GM12878 (cell line): ENCODE measurements at regions not wholly inside any gene's neighbourhood (a gene's known extent, or its start where the extent isn't known, plus 50 kb on each side); places are given as distances from the start of the nearest gene placed in this dataset.

Experiments
- ATAC-seq: fragments of 200-7000 bp; cut with Tn5 transposase; 3 replicates; pipeline ENCODE4 v1.9.1; 2020; ENCODE audit warnings: mild to moderate bottlenecking, moderate library complexity
- BruUV-seq: library from RNA; stranded (reverse); fragments of 400-500 nt; replicated peaks from 2 replicates; lab custom pipeline; 2021; lab: Mats Ljungman, UMichigan
- CTCF ChIA-PET: fragments of 300-600 bp; sonication (Branson Sonifier 250); formaldehyde crosslinking; extraction: SDS; loops from one replicate; lab custom pipeline; 2021; ENCODE audit warnings: inconsistent platforms; lab: Yijun Ruan, JAX
- POLR2A ChIA-PET: fragments of 350-600 bp; formaldehyde crosslinking; extraction: SDS; loops from one replicate; lab custom pipeline; 2021; ENCODE audit warnings: inconsistent platforms; lab: Charles Lee
- RAD21 ChIA-PET: fragments of 300-600 bp; sonication (Branson Sonifier 250); formaldehyde crosslinking; loops from one replicate; lab custom pipeline; 2023; ENCODE audit warnings: antibody characterized with exemption; ENCODE audit not compliant: unreplicated experiment; lab: Charles Lee
- SMC1A ChIA-PET: fragments of 300-600 bp; sonication (Branson Sonifier 250); formaldehyde crosslinking; loops from one replicate; lab custom pipeline; 2023; ENCODE audit not compliant: unreplicated experiment, uncharacterized antibody; lab: Charles Lee
- DNase-seq: peaks from one replicate; pipeline ENCODE4 v3.0.0-alpha.2; 2011; ENCODE audit warnings: low read depth, low spot score
- FAIRE-seq: peaks from 3 replicates; lab custom pipeline; 2011; peaks lifted over from hg19 to GRCh38; lab: Jason Lieb, UNC
- H2AFZ ChIP-seq: 2 replicates; pipeline ENCODE4 v1.6.0; 2011; ENCODE audit warnings: low read depth, low read length, control low read depth; ENCODE audit not compliant: control insufficient read depth
- H3K27ac ChIP-seq: 2 replicates; pipeline ENCODE4 v1.5.1; 2011; ENCODE audit warnings: control low read depth; ENCODE audit not compliant: control insufficient read depth, insufficient read depth
- H3K27me3 ChIP-seq, 2 experiments: replicated peaks in 1 of 2; 2 replicates each; pipeline versions ENCODE4 v1.6.0 to v1.6.1; 2011; ENCODE audit warnings: low read length in 1 of 2; ENCODE audit not compliant: control insufficient read depth in 2 of 2, insufficient read depth in 2 of 2
- H3K36me3 ChIP-seq, 2 experiments: 2 replicates each; pipeline ENCODE4 v1.5.1; 2011; ENCODE audit warnings: low read length in 1 of 2; ENCODE audit not compliant: control insufficient read depth in 2 of 2, insufficient read depth in 2 of 2
- H3K4me1 ChIP-seq: 2 replicates; pipeline ENCODE4 v1.6.1; 2011; ENCODE audit warnings: mild to moderate bottlenecking, low read length, moderate library complexity, mixed read lengths; ENCODE audit not compliant: control insufficient read depth, insufficient read depth
- H3K4me2 ChIP-seq: 2 replicates; pipeline ENCODE4 v1.6.0; 2011; ENCODE audit warnings: control low read depth; ENCODE audit not compliant: control insufficient read depth, insufficient read depth
- H3K4me3 ChIP-seq: fragments of 200-600 bp; sonication (generic); 2 replicates; pipeline ENCODE4 v1.5.1; 2016
- H3K79me2 ChIP-seq: 2 replicates; pipeline ENCODE4 v1.6.0; 2011; ENCODE audit warnings: low read length; ENCODE audit not compliant: control insufficient read depth, insufficient read depth
- H3K9ac ChIP-seq: 2 replicates; pipeline ENCODE4 v1.8.0; 2011; ENCODE audit warnings: low read length, control low read depth, mixed read lengths; ENCODE audit not compliant: control insufficient read depth, insufficient read depth
- H3K9me3 ChIP-seq: replicated peaks from 3 replicates; pipeline ENCODE4 v1.5.1; 2011; ENCODE audit warnings: mild to moderate bottlenecking, low read length; ENCODE audit not compliant: control insufficient read depth, insufficient read depth
- H4K20me1 ChIP-seq: 2 replicates; pipeline ENCODE4 v1.6.0; 2011; ENCODE audit not compliant: control insufficient read depth, insufficient read depth
- CBX5 ChIP-seq: sonication (generic); IDR thresholded peaks from 2 replicates; pipeline ENCODE4 v1.6.1; 2016; ENCODE audit warnings: low read depth, moderate library complexity, mild to moderate bottlenecking, inconsistent platforms
- EED ChIP-seq: sonication (generic); IDR thresholded peaks from 2 replicates; pipeline ENCODE4 v1.6.1; 2016; ENCODE audit warnings: antibody characterized with exemption, low read depth
- SP1 ChIP-seq: IDR thresholded peaks from one replicate; pipeline ENCODE4 v1.6.1; 2011; ENCODE audit warnings: low read depth, low read length
- STAT3 ChIP-seq: IDR thresholded peaks from 2 replicates; pipeline ENCODE4 v1.6.1; 2011; ENCODE audit warnings: low read depth, low read length, improper control_type of control experiment
- TCF12 ChIP-seq: IDR thresholded peaks from 2 replicates; pipeline ENCODE4 v1.6.1; 2011; ENCODE audit warnings: low read depth, mild to moderate bottlenecking, low read length
- YBX1 ChIP-seq: fragments of 450-650 bp; IDR thresholded peaks from 2 replicates; pipeline ENCODE4 v1.6.1; 2016; ENCODE audit warnings: antibody characterized with exemption
- ZBED1 ChIP-seq: IDR thresholded peaks from 2 replicates; pipeline ENCODE4 v1.6.1; 2016; ENCODE audit warnings: borderline replicate concordance
- ZNF622 ChIP-seq: fragments of 450-650 bp; IDR thresholded peaks from 2 replicates; pipeline ENCODE4 v1.6.1; 2017; ENCODE audit warnings: mild to moderate bottlenecking, inconsistent platforms
- WGBS: methylation state at CpG from one replicate; pipeline ENCODE4 v1.1.6; 2016; ENCODE audit warnings: low lambda C conversion rate; ENCODE audit not compliant: insufficient replicate concordance, insufficient coverage; ENCODE audit errors: missing lambda C conversion rate; 5-methylcytosine and 5-hydroxymethylcytosine counted together
- in situ Hi-C: fragments of 300-500 bp; cut with MboI; formaldehyde crosslinking; loops from 9 replicates; pipeline ENCODE4 v1.14.3; 2018; ENCODE audit warnings: mixed read lengths
- intact Hi-C: fragments of 100-400 bp; cut with micrococcal nuclease; formaldehyde crosslinking; loops from one replicate; pipeline ENCODE4 v1.14.2; 2022; ENCODE audit not compliant: unreplicated experiment
- TF ChIP-seq, protein P1 (sequence below): fragments of 450-650 bp; IDR thresholded peaks from 2 replicates; pipeline ENCODE4 v1.6.1; 2017; ENCODE audit warnings: mild to moderate bottlenecking, low read depth, inconsistent platforms; ENCODE audit not compliant: poor library complexity, severe bottlenecking
- TF ChIP-seq, protein P2 (sequence below): fragments of 450-650 bp; conservative IDR thresholded peaks from 2 replicates; pipeline ENCODE4 v1.6.1; 2017; ENCODE audit warnings: mild to moderate bottlenecking, moderate library complexity
- TF ChIP-seq, protein P3 (sequence below): IDR thresholded peaks from 2 replicates; pipeline ENCODE4 v1.6.1; 2011; ENCODE audit warnings: mild to moderate bottlenecking, low read depth, low read length, moderate library complexity; ENCODE audit not compliant: insufficient replicate concordance
- TF ChIP-seq, protein P4 (sequence below): IDR thresholded peaks from 2 replicates; pipeline ENCODE4 v1.6.1; 2012; ENCODE audit warnings: low read length, inconsistent platforms
- TF ChIP-seq, protein P5 (sequence below): IDR thresholded peaks from 2 replicates; pipeline ENCODE4 v1.6.1; 2011; ENCODE audit warnings: low read depth, low read length, improper control_type of control experiment, borderline replicate concordance
- TF ChIP-seq, protein P6 (sequence below): fragments of 450-650 bp; IDR thresholded peaks from 2 replicates; pipeline ENCODE4 v1.6.1; 2018; ENCODE audit warnings: borderline replicate concordance, mild to moderate bottlenecking; ENCODE audit not compliant: partially characterized antibody

DNA sequence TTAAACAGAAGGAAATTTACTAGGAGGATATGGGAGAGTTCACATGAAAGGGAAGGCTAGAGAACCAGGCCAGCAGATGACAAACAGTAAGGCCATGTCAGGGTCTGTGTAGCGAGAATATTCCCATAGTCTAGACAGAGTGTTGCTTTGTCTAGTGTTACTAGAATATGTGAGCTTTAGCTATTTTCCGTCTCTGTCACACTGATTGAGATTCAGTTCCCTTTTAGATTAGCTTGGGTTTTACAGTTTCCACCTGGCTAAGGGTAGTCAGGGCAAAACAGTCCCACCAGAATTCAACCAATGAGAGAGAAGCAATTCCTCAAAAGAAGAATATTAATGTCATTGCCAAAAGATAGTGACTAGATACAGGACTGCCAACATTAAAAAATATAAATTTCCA, 82.8 kb upstream of the MDM1 start:
- in situ Hi-C loops (no loop called here), intact Hi-C loops (no loop called here)
- no peak overlapping the region for H3K27ac ChIP-seq
- peak; percentile 50 for DNase-seq
- no peaks in the 10 kb centered on the region for H3K4me1 ChIP-seq
- FAIRE-seq = no peak
- H3K9me3 ChIP-seq = no peaks in the 10 kb centered on the region
- no TSS peak for BruUV-seq
- no peaks in the 10 kb centered on the region for H4K20me1 ChIP-seq
- SMC1A ChIA-PET = interaction anchor here (1.0 to 7.0 kb wide), 24 partner anchors 8 to 224 kb away, joined by 3 to 81 read pairs (median 5); no protein-coding TSS in a partner anchor
- no peak overlapping the region for H3K4me3 ChIP-seq
- no peak overlapping the region for H2AFZ ChIP-seq
- RAD21 ChIA-PET = interaction anchor here (0.8 to 5.2 kb wide), 19 partner anchors 13 to 235 kb away, joined by 3 to 41 read pairs (median 5); no protein-coding TSS in a partner anchor
- 39% methylated on average over 2 of the region's 2 CpGs for WGBS
- peak; percentile 86 for ATAC-seq
- no peaks in the 10 kb centered on the region for H3K36me3 ChIP-seq
- CTCF ChIA-PET = interaction anchor here (1.1 to 2.2 kb wide), 10 partner anchors 8 to 55 kb away, joined by 3 to 9 read pairs (median 4); no protein-coding TSS in a partner anchor
- no peaks in the 10 kb centered on the region for H3K79me2 ChIP-seq
- H3K9ac ChIP-seq = no peak overlapping the region
- H3K27me3 ChIP-seq = no peaks in the 10 kb centered on the region
- no peak overlapping the region for H3K4me2 ChIP-seq
- POLR2A ChIA-PET = interaction anchor here (0.6 to 2.7 kb wide), 7 partner anchors 25 to 331 kb away, joined by 3 to 8 read pairs (median 6); partner anchors contain the start of gene SLC35E3
- TF ChIP-seq, protein P1, sequence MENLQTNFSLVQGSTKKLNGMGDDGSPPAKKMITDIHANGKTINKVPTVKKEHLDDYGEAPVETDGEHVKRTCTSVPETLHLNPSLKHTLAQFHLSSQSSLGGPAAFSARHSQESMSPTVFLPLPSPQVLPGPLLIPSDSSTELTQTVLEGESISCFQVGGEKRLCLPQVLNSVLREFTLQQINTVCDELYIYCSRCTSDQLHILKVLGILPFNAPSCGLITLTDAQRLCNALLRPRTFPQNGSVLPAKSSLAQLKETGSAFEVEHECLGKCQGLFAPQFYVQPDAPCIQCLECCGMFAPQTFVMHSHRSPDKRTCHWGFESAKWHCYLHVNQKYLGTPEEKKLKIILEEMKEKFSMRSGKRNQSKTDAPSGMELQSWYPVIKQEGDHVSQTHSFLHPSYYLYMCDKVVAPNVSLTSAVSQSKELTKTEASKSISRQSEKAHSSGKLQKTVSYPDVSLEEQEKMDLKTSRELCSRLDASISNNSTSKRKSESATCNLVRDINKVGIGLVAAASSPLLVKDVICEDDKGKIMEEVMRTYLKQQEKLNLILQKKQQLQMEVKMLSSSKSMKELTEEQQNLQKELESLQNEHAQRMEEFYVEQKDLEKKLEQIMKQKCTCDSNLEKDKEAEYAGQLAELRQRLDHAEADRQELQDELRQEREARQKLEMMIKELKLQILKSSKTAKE = peak; percentile 25
- TF ChIP-seq, protein P2, sequence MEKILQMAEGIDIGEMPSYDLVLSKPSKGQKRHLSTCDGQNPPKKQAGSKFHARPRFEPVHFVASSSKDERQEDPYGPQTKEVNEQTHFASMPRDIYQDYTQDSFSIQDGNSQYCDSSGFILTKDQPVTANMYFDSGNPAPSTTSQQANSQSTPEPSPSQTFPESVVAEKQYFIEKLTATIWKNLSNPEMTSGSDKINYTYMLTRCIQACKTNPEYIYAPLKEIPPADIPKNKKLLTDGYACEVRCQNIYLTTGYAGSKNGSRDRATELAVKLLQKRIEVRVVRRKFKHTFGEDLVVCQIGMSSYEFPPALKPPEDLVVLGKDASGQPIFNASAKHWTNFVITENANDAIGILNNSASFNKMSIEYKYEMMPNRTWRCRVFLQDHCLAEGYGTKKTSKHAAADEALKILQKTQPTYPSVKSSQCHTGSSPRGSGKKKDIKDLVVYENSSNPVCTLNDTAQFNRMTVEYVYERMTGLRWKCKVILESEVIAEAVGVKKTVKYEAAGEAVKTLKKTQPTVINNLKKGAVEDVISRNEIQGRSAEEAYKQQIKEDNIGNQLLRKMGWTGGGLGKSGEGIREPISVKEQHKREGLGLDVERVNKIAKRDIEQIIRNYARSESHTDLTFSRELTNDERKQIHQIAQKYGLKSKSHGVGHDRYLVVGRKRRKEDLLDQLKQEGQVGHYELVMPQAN = no peak
- TF ChIP-seq, protein P3, sequence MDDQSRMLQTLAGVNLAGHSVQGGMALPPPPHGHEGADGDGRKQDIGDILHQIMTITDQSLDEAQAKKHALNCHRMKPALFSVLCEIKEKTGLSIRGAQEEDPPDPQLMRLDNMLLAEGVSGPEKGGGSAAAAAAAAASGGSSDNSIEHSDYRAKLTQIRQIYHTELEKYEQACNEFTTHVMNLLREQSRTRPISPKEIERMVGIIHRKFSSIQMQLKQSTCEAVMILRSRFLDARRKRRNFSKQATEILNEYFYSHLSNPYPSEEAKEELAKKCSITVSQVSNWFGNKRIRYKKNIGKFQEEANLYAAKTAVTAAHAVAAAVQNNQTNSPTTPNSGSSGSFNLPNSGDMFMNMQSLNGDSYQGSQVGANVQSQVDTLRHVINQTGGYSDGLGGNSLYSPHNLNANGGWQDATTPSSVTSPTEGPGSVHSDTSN = no peak
- TF ChIP-seq, protein P4, sequence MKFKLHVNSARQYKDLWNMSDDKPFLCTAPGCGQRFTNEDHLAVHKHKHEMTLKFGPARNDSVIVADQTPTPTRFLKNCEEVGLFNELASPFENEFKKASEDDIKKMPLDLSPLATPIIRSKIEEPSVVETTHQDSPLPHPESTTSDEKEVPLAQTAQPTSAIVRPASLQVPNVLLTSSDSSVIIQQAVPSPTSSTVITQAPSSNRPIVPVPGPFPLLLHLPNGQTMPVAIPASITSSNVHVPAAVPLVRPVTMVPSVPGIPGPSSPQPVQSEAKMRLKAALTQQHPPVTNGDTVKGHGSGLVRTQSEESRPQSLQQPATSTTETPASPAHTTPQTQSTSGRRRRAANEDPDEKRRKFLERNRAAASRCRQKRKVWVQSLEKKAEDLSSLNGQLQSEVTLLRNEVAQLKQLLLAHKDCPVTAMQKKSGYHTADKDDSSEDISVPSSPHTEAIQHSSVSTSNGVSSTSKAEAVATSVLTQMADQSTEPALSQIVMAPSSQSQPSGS = no peak
- TF ChIP-seq, protein P5, sequence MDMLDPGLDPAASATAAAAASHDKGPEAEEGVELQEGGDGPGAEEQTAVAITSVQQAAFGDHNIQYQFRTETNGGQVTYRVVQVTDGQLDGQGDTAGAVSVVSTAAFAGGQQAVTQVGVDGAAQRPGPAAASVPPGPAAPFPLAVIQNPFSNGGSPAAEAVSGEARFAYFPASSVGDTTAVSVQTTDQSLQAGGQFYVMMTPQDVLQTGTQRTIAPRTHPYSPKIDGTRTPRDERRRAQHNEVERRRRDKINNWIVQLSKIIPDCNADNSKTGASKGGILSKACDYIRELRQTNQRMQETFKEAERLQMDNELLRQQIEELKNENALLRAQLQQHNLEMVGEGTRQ = no peak
- TF ChIP-seq ZNF622 = no peak
- no peak for TF ChIP-seq YBX1
- TF ChIP-seq ZBED1 = no peak
- TF ChIP-seq EED = no peak
- TF ChIP-seq SP1 = no peak
- no peak for TF ChIP-seq TCF12
- no peak for TF ChIP-seq STAT3
- TF ChIP-seq, protein P6, sequence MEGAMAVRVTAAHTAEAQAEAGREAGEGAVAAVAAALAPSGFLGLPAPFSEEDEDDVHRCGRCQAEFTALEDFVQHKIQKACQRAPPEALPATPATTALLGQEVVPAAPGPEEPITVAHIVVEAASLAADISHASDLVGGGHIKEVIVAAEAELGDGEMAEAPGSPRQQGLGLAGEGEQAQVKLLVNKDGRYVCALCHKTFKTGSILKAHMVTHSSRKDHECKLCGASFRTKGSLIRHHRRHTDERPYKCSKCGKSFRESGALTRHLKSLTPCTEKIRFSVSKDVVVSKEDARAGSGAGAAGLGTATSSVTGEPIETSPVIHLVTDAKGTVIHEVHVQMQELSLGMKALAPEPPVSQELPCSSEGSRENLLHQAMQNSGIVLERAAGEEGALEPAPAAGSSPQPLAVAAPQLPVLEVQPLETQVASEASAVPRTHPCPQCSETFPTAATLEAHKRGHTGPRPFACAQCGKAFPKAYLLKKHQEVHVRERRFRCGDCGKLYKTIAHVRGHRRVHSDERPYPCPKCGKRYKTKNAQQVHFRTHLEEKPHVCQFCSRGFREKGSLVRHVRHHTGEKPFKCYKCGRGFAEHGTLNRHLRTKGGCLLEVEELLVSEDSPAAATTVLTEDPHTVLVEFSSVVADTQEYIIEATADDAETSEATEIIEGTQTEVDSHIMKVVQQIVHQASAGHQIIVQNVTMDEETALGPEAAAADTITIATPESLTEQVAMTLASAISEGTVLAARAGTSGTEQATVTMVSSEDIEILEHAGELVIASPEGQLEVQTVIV = no peak
- no peak for TF ChIP-seq CBX5
